Mammary epithelial cell (primary cell): ENCODE measurements at regions not wholly inside any gene's neighbourhood (a gene's known extent, or its start where the extent isn't known, plus 50 kb on each side); places are given as distances from the start of the nearest gene placed in this dataset.

ENCODE experiments used
- CTCF ChIP-seq, 2 donors: IDR thresholded peaks in 1 of 2; conservative IDR thresholded peaks in 1 of 2; 2 replicates each; pipeline ENCODE4 v1.5.1; 2011 to 2012; ENCODE audit warnings: inconsistent platforms in 2 of 2, low read length in 2 of 2, mild to moderate bottlenecking in 2 of 2, control low read depth in 1 of 2, low read depth in 1 of 2; ENCODE audit not compliant: insufficient read depth in 1 of 2; ENCODE audit errors: extremely low read depth in 1 of 2
- EZH2 ChIP-seq: IDR thresholded peaks from 2 replicates; pipeline ENCODE4 v1.6.1; 2012; ENCODE audit warnings: low read length, inconsistent platforms, borderline replicate concordance

- TF ChIP-seq EZH2, result no peak
- no peak for TF ChIP-seq CTCF (conservative IDR thresholded peaks at IDR 0.05 in 1 of 2, IDR thresholded peaks at IDR 0.05 in 1 of 2; ENCODE audit: extremely low read depth in 1 of 2, insufficient read depth in 1 of 2, low read depth in 1 of 2, low read length in 2 of 2)
These were observed 58.1 kb upstream of the KCNK12 start for GRCh38 chr2:47628904-47629303.
